B cell (primary cell): ENCODE measurements at regions not wholly inside any gene's neighbourhood (a gene's known extent, or its start where the extent isn't known, plus 50 kb on each side); places are given as distances from the start of the nearest gene placed in this dataset.

Source experiments
- ATAC-seq: fragments of 200-7000 bp; cut with Tn5 transposase; one replicate; pipeline ENCODE4 v1.10.0; 2021; ENCODE audit warnings: low read depth, mild to moderate bottlenecking, moderate number of reproducible peaks, moderate library complexity
- CTCF ChIA-PET: fragments of 350-600 bp; sonication (Branson Sonifier 250); formaldehyde crosslinking; loops from one replicate; lab custom pipeline; 2021; ENCODE audit warnings: antibody characterized with exemption, inconsistent platforms; lab: Charles Lee
- POLR2A ChIA-PET: fragments of 350-600 bp; sonication (Branson Sonifier 250); formaldehyde crosslinking; loops from one replicate; lab custom pipeline; 2021; ENCODE audit warnings: antibody characterized with exemption; lab: Charles Lee
- DNase-seq: peaks from one replicate; pipeline ENCODE4 v3.0.0; 2013
- H2AFZ ChIP-seq: 2 replicates; pipeline ENCODE4 v1.6.1; 2012; ENCODE audit warnings: mild to moderate bottlenecking, low read depth, low read length; ENCODE audit not compliant: insufficient read depth, poor library complexity, severe bottlenecking
- H3K27ac ChIP-seq, 2 donors: 1 replicate in 1 of 2; 2 replicates in 1 of 2; pipeline ENCODE4 v1.5.1; 2012 to 2013; ENCODE audit warnings: low read length in 2 of 2, mild to moderate bottlenecking in 2 of 2, moderate library complexity in 1 of 2
- H3K27me3 ChIP-seq, 4 experiments: fragments of 200-600 bp in 1 of 4; sonication (generic) in 1 of 4; replicated peaks in 1 of 4; 1 replicate in 2 of 4; 2 replicates in 2 of 4; pipeline versions ENCODE4 v1.6.1 to v1.7.0; 2013 to 2016; ENCODE audit warnings: low read length in 3 of 4, mild to moderate bottlenecking in 2 of 4, mixed read lengths in 1 of 4, moderate library complexity in 1 of 4; ENCODE audit not compliant: insufficient read depth in 4 of 4, control insufficient read depth in 3 of 4; ENCODE audit errors: control extremely low read depth in 1 of 4
- H3K36me3 ChIP-seq, 2 experiments: replicated peaks in 1 of 2; 1 replicate in 1 of 2; 2 replicates in 1 of 2; pipeline versions ENCODE4 v1.6.1 to v1.7.1; 2013; ENCODE audit warnings: low read length in 1 of 2; ENCODE audit not compliant: insufficient read depth in 2 of 2, control insufficient read depth in 1 of 2; ENCODE audit errors: control extremely low read depth in 1 of 2, extremely low read depth in 1 of 2
- H3K4me1 ChIP-seq, 2 donors: fragments of 200-600 bp in 1 of 2; sonication (generic) in 1 of 2; 1 replicate in 1 of 2; 2 replicates in 1 of 2; pipeline versions ENCODE4 v1.5.1 to v1.6.1; 2013 to 2017; ENCODE audit warnings: low read length in 2 of 2; ENCODE audit not compliant: control insufficient read depth in 2 of 2, insufficient read depth in 2 of 2
- H3K4me2 ChIP-seq: replicated peaks from 2 replicates; pipeline ENCODE3; 2012; ENCODE audit warnings: mild to moderate bottlenecking, low read depth, low read length; ENCODE audit not compliant: poor library complexity, severe bottlenecking
- H3K4me3 ChIP-seq, 5 experiments: fragments of 200-600 bp in 1 of 5; sonication (generic) in 1 of 5; 1 replicate in 3 of 5; 2 replicates in 2 of 5; pipeline versions ENCODE4 v1.5.1 to v1.7.0; 2011 to 2016; ENCODE audit warnings: low read length in 4 of 5, mild to moderate bottlenecking in 4 of 5, low read depth in 2 of 5, control low read depth in 1 of 5, moderate library complexity in 1 of 5; ENCODE audit not compliant: insufficient read depth in 1 of 5; ENCODE audit errors: control extremely low read depth in 1 of 5, extremely low read depth in 1 of 5
- H3K79me2 ChIP-seq: fragments of 200-600 bp; sonication (generic); one replicate; pipeline ENCODE4 v1.6.0; 2016; ENCODE audit warnings: low read length; ENCODE audit not compliant: control insufficient read depth, insufficient read depth
- H3K9ac ChIP-seq: fragments of 200-600 bp; sonication (generic); 2 replicates; pipeline ENCODE4 v1.6.1; 2017; ENCODE audit warnings: mild to moderate bottlenecking, low read length, moderate library complexity
- H3K9me3 ChIP-seq, 3 donors: one replicate each; pipeline versions ENCODE4 v1.6.1 to v1.7.1; 2013; ENCODE audit warnings: low read length in 2 of 3; ENCODE audit not compliant: control insufficient read depth in 2 of 3, insufficient read depth in 1 of 3; ENCODE audit errors: control extremely low read depth in 1 of 3
- H4K20me1 ChIP-seq: 2 replicates; pipeline ENCODE4 v1.6.0; 2012; ENCODE audit warnings: mild to moderate bottlenecking, low read length; ENCODE audit not compliant: insufficient read depth, control insufficient read depth, poor library complexity, severe bottlenecking
- H3K27ac Mint-ChIP-seq: one replicate; pipeline ENCODE4 v1.8.0; 2021; ENCODE audit warnings: mixed read lengths
- H3K27me3 Mint-ChIP-seq: one replicate; pipeline ENCODE4 v1.8.0; 2021; ENCODE audit warnings: mixed read lengths
- H3K4me1 Mint-ChIP-seq: one replicate; pipeline ENCODE4 v1.8.0; 2021; ENCODE audit warnings: mixed read lengths
- H3K4me3 Mint-ChIP-seq: one replicate; pipeline ENCODE4 v1.8.0; 2021; ENCODE audit warnings: mixed read lengths
- H3K9me3 Mint-ChIP-seq: one replicate; pipeline ENCODE4 v1.8.0; 2022; ENCODE audit warnings: mixed read lengths; ENCODE audit not compliant: insufficient read depth
- EZH2 ChIP-seq: IDR thresholded peaks from 2 replicates; pipeline ENCODE4 v1.6.1; 2012; ENCODE audit warnings: borderline replicate concordance, low read depth, mild to moderate bottlenecking, moderate library complexity, low read length; ENCODE audit not compliant: insufficient read depth, poor library complexity, severe bottlenecking
- WGBS: methylation state at CpG from one replicate; pipeline ENCODE4 v1.1.5; 2013; ENCODE audit warnings: missing lambda C conversion rate; ENCODE audit not compliant: insufficient coverage; 5-methylcytosine and 5-hydroxymethylcytosine counted together
- intact Hi-C: fragments of 100-400 bp; cut with micrococcal nuclease; formaldehyde crosslinking; loops from one replicate; pipeline ENCODE4 v1.10.0; 2022
- TF ChIP-seq, protein P1 (sequence below): fragments of 200-600 bp; IDR thresholded peaks from one replicate; pipeline ENCODE4 v1.8.0; 2022; ENCODE audit warnings: antibody characterized with exemption, mild to moderate bottlenecking

DNA sequence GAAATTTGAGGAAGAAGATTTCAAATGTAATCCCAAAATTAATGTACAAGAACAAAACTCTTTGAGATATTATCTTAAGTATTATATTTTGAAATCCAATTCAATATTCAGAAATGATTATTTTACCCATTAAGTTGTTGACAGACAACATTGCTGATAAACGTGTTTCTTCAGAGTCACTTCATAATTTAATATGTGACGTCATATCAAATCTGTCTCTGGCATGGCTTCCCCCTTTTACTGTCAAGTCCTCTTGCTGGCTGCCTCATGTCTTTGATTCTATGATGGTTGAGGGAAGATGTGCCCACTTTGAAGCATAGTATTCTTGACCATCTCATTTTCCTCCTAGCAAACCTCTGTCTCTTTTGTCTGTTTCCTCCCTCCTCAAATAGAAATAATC is 1257.1 kb upstream of the GOT2 start:
- ChIA-PET POLR2A (no interaction called here), CTCF (no interaction called here)
- H3K27me3 Mint-ChIP-seq = no peaks in the 10 kb centered on the region
- H3K9me3 Mint-ChIP-seq = peaks cover 13% of the 10 kb centered on the region
- no peak overlapping the region for H3K4me3 Mint-ChIP-seq
- H3K4me2 ChIP-seq = no peak overlapping the region
- ATAC-seq = no peak
- DNase-seq = no peak
- H3K9me3 ChIP-seq = peaks cover 0 to 19% (median 6%) of the 10 kb centered on the region in 3 donors
- H3K36me3 ChIP-seq = no peaks in the 10 kb centered on the region
- intact Hi-C loops = no loop called here
- no peak overlapping the region for H3K27ac Mint-ChIP-seq
- TF ChIP-seq, protein P1, sequence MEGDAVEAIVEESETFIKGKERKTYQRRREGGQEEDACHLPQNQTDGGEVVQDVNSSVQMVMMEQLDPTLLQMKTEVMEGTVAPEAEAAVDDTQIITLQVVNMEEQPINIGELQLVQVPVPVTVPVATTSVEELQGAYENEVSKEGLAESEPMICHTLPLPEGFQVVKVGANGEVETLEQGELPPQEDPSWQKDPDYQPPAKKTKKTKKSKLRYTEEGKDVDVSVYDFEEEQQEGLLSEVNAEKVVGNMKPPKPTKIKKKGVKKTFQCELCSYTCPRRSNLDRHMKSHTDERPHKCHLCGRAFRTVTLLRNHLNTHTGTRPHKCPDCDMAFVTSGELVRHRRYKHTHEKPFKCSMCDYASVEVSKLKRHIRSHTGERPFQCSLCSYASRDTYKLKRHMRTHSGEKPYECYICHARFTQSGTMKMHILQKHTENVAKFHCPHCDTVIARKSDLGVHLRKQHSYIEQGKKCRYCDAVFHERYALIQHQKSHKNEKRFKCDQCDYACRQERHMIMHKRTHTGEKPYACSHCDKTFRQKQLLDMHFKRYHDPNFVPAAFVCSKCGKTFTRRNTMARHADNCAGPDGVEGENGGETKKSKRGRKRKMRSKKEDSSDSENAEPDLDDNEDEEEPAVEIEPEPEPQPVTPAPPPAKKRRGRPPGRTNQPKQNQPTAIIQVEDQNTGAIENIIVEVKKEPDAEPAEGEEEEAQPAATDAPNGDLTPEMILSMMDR = no peak
- H2AFZ ChIP-seq = no peak overlapping the region
- H3K79me2 ChIP-seq = no peaks in the 10 kb centered on the region
- no CpG with 5 or more reads among the region's 2 CpGs for WGBS
- no peaks in the 10 kb centered on the region for H3K4me1 ChIP-seq
- H3K9ac ChIP-seq = no peak overlapping the region
- no peaks in the 10 kb centered on the region for H4K20me1 ChIP-seq
- H3K4me1 Mint-ChIP-seq = no peaks in the 10 kb centered on the region
- H3K27me3 ChIP-seq = no peaks in the 10 kb centered on the region
- no peak overlapping the region for H3K27ac ChIP-seq
- H3K4me3 ChIP-seq = no peak overlapping the region

DNA sequence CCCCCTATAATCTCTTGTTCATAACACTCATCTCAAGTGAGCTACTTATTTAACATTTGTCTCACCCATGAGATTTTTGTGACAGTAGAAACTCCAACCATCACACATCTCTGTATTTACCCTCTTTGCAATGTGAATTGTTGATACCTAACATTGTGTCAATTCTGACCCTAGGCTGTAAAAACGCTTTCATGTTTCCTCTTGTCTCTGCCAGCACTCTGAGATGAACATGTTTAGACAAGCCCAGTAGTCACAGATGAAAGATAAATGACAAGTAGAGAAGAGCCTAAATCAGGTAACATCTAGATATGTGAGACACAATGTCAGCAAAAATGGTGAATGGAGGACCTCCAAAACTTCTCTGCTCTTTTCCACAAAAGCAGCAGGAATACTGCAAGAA is 1254.5 kb upstream of the GOT2 start:
- no peak for ATAC-seq
- WGBS = 86% methylated on average over 1 of the region's 1 CpG
- ChIA-PET CTCF (no interaction called here), POLR2A (no interaction called here)
- intact Hi-C loops = no loop called here
- no peaks in the 10 kb centered on the region for H3K4me1 Mint-ChIP-seq
- no peak for DNase-seq
- H4K20me1 ChIP-seq = no peaks in the 10 kb centered on the region
- no peaks in the 10 kb centered on the region for H3K4me1 ChIP-seq
- peaks cover 0 to 11% (median 6%) of the 10 kb centered on the region in 3 donors for H3K9me3 ChIP-seq
- TF ChIP-seq, protein P1 = no peak
- no peak for TF ChIP-seq EZH2
- H3K9me3 Mint-ChIP-seq = peaks cover 13% of the 10 kb centered on the region
- no peak overlapping the region for H3K27ac Mint-ChIP-seq
- H3K9ac ChIP-seq = no peak overlapping the region
- H3K27ac ChIP-seq = no peak overlapping the region
- no peak overlapping the region for H3K4me3 ChIP-seq
- H3K27me3 ChIP-seq = no peaks in the 10 kb centered on the region
- H3K4me2 ChIP-seq = no peak overlapping the region
- no peaks in the 10 kb centered on the region for H3K27me3 Mint-ChIP-seq
- H3K36me3 ChIP-seq = no peaks in the 10 kb centered on the region
- H3K4me3 Mint-ChIP-seq = no peak overlapping the region
- H3K79me2 ChIP-seq = no peaks in the 10 kb centered on the region
- no peak overlapping the region for H2AFZ ChIP-seq
